Fibroblast of lung (primary cell): ENCODE measurements at regions not wholly inside any gene's neighbourhood (a gene's known extent, or its start where the extent isn't known, plus 50 kb on each side); places are given as distances from the start of the nearest gene placed in this dataset.
"Not testable (repeated sequence)": the region's sequence is repeated elsewhere in the genome, so short reads cannot be mapped to it uniquely, and the experiment has no call there.

ENCODE experiments used
- EZH2 ChIP-seq: IDR thresholded peaks from 2 replicates; pipeline ENCODE4 v1.5.1; 2012; ENCODE audit warnings: low read length, control low read depth, mild to moderate bottlenecking; ENCODE audit errors: missing control alignments
- TF ChIP-seq, protein P1 (sequence below), 2 donors: IDR thresholded peaks in 1 of 2; conservative IDR thresholded peaks in 1 of 2; 1 replicate in 1 of 2; 2 replicates in 1 of 2; pipeline ENCODE4 v1.5.1; 2011 to 2012; ENCODE audit warnings: low read length in 2 of 2, control low read depth in 1 of 2, inconsistent platforms in 1 of 2, low read depth in 1 of 2, mild to moderate bottlenecking in 1 of 2

DNA sequence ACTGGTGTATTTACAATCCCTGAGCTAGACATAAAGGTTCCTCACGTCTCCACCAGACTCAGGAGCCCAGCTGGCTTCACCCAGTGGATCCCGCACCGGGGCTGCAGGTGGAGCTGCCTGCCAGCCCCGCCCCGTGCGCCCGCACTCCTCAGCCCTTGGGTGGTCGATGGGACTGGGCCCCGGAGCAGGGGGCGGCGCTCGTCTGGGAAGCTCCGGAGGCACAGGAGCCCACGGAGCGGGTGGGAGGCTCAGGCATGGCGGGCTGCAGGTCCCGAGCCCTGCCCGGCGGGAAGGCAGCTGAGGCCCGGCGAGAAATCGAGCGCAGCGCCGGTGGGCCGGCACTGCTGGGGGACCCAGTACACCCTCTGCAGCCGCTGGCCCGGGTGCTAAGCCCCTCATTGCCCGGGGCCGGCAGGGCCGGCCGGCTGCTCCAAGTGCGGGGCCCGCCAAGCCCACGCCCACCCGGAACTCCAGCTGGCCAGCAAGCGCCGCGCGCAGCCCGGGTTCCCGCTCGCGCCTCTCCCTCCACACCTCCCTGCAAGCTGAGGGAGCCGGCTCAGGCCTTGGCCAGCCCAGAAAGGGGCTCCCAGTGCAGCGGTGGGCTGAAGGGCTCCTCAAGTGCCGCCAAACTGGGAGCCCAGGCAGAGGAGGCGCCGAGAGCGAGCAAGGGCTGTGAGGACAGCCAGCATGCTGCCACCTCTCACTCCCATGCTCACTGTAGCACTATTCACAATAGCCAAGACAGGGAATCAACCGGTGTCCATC, 79.3 kb upstream of the RGPD4 start:
- TF ChIP-seq, protein P1, sequence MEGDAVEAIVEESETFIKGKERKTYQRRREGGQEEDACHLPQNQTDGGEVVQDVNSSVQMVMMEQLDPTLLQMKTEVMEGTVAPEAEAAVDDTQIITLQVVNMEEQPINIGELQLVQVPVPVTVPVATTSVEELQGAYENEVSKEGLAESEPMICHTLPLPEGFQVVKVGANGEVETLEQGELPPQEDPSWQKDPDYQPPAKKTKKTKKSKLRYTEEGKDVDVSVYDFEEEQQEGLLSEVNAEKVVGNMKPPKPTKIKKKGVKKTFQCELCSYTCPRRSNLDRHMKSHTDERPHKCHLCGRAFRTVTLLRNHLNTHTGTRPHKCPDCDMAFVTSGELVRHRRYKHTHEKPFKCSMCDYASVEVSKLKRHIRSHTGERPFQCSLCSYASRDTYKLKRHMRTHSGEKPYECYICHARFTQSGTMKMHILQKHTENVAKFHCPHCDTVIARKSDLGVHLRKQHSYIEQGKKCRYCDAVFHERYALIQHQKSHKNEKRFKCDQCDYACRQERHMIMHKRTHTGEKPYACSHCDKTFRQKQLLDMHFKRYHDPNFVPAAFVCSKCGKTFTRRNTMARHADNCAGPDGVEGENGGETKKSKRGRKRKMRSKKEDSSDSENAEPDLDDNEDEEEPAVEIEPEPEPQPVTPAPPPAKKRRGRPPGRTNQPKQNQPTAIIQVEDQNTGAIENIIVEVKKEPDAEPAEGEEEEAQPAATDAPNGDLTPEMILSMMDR (conservative IDR thresholded peaks at IDR 0.05 in 1 of 2, IDR thresholded peaks at IDR 0.05 in 1 of 2; ENCODE audit: low read depth in 1 of 2, low read length in 2 of 2), result not testable (repeated sequence)
- TF ChIP-seq EZH2, result not testable (repeated sequence)
